ENCODE measurements at regions not wholly inside any gene's neighbourhood (a gene's known extent, or its start where the extent isn't known, plus 50 kb on each side); places are given as distances from the start of the nearest gene placed in this dataset.

GRCh38 chr2:230614913-230615332 is 97.7 kb upstream of the CAB39 start:
- TF ChIP-seq CTCF (conservative IDR thresholded peaks at IDR 0.05): no peak
- no peak for TF ChIP-seq EZH2 (IDR thresholded peaks at IDR 0.05; ENCODE audit: low read depth)

Measured in PC-9 (cell line).